Left colon (tissue), 2 donors: ENCODE measurements at regions not wholly inside any gene's neighbourhood (a gene's known extent, or its start where the extent isn't known, plus 50 kb on each side); places are given as distances from the start of the nearest gene placed in this dataset.

Experiments used
- ATAC-seq: fragments of 200-7000 bp; cut with Tn5 transposase; one replicate; pipeline ENCODE4 v1.9.1; 2020; ENCODE audit warnings: mild to moderate bottlenecking, moderate library complexity
- DNase-seq, 2 donors: peaks; one replicate each; pipeline ENCODE4 v3.0.0-alpha.2; 2020
- intact Hi-C, 2 donors: fragments of 100-400 bp; cut with DNase I in 1 of 2; cut with micrococcal nuclease in 1 of 2; formaldehyde crosslinking; loops; one replicate each; pipeline versions ENCODE4 v1.11.2 to v1.14.0; 2022; cut with DNase I, micrococcal nuclease
- donor health status: DM: no; HTN: no; CAD: no.
- donor health status: DM: yes; HTN: yes; CAD: no.

DNA sequence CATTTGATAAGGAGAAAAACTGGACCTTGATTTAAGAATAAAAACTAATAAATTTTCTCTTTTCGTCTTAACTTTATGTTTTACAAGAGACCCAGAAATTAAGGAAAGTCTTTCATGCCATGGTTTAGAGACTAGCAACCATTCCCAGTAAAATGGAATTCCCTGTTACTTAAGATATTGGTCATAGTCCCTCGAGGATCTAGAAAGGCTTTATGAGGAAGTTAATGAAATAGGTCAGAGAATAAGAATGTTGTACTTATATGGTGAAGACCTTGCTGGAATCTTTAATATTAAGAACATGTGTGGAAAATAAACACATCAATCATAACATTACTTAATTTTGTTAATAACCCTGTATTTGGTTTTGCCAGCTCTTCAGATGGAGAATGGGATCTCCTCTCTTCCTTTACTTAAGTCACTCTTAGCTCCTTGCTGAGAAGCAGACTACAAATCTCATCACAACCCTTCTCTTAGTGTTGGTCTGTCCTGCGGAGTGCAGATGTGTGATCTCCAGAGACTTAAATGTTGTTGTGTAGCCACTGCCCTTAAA is 382.9 kb downstream of the QKI start:
- ATAC-seq (no peak), DNase-seq (no peak)
- intact Hi-C loops = no loop called here

DNA sequence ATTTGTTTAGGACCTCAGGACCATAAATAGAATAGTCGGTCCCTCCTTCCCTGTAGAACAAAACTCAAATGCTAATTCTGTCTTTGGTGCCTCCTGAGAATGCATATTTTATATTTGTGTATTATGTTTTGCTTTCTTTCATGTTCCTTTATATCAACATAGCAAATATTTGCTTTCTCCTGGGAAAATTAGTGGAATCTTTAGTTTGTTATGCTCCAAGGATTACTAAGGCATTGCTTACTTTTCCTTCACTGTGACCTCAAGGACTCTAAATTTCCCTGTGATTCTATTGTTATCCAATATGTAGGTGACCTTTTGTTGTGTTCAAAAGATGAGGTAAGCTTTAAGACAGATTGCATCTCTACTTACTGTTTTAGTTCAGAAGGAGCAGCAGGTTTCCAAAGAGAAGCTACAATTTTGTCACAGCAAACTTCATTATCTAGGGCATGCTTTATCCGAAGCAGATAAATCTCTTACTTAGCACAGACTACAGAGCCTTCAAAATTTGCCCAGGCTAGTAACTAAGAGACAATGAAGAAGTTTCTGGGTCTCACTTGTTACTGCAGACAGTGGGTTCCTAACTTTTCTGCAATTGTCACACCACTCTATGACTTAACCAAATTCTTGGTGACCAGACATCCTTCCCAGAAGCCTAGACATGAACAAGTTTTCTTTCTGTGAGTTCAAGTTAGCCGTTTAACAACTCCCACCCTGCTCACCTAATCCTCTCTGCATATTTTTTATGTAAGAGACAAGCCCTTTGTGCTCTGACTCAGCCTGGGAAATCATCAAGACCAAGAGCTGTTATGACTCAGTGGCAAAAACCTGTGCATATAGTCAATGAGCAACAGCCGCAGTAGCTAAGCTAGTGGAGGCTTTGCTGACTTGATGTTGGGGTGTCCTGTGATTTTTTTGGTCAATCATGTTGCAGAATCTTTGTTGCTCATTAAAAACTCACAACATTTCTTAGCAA is 378.8 kb downstream of the QKI start:
- ATAC-seq (no peak), DNase-seq (no peak)
- intact Hi-C loops = no loop called here

DNA sequence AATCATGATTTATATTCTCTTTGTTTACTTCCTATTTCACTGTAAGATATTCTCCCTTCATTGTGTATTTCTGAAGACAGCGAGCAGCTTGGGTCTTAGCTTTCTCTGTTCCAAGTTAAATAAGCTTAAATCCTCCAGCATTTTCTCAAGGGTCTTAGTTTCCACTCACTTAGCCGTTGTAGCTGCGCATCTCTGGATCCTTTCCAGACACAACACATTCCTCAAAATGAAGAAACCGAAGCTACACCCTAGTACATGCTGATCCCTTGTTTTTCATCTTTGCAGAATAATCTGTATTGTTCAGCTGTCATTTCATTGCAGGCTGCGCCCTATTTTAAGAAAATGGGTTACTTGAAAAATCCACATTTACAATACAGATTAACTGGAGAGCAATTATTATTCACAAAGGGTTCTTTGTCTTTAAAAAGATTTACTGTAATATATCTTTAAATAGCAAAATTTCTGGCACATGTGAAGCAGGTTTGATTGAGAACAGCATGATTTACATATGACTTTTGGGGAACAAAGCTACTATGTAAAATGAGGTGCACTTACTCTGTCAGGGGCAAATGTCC is 375.8 kb downstream of the QKI start:
- intact Hi-C loops = no loop called here
- no peak for DNase-seq
- no peak for ATAC-seq

DNA sequence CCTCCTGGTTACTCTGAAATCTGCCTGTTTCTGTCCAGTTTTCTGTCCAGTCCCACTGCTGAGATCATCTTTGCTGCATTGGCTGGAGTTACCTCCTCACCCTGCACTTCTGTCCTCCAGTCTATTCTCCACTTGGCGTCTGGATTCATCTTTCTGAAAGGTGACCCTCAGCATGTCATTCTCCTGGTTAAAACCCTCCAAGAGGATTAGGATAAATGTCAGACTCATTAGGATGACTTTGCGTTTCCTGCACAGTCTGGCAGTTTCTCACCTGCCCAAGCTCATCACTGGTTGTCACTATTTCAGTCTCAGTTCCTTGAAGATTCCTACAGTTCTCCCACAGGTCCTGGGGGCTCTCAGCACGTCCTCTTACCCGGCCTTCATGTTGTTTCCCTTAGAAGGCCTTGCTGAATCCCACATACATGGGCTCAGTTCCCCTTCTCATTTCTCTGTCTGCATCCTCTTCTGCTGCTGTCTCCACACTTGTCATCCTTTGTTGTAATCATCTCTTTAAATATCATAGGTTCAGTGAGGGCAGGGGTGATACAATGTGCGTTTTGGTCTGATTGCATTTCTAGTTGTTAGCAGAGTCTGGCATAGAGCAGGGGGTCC is 374.8 kb downstream of the QKI start:
- intact Hi-C loops = no loop called here
- DNase-seq = no peak
- no peak for ATAC-seq

DNA sequence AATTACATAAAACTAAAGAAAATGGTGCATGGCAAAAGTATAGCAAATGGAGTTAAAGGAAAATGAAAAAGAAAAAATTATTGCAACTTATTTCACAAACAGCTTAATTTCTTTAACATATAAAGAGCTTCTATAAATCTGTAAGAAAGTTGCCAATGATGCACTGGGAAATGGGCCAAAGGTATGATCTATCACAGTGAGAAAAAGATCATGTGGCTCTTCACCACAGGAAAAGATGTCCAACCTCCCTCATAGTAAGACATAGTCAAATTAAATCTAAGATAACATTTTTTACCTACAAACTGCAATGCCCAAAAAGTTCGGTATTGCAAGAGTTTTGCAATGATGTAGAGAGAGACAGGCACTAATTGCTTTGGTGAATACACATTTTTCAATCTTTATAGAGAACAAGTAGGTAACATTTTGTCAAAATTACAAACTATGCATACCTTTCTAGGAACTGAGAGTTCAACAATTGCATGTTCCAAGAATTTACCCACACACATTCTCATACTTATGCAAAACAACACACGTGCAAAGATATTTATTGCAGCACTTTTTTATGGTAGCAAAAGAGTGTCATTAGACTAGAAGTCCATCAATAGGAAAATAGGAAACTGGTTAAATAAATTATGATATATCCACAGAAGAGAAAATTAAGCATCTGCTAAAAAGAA is 372.6 kb downstream of the QKI start:
- intact Hi-C loops = no loop called here
- DNase-seq (no peak), ATAC-seq (no peak)

DNA sequence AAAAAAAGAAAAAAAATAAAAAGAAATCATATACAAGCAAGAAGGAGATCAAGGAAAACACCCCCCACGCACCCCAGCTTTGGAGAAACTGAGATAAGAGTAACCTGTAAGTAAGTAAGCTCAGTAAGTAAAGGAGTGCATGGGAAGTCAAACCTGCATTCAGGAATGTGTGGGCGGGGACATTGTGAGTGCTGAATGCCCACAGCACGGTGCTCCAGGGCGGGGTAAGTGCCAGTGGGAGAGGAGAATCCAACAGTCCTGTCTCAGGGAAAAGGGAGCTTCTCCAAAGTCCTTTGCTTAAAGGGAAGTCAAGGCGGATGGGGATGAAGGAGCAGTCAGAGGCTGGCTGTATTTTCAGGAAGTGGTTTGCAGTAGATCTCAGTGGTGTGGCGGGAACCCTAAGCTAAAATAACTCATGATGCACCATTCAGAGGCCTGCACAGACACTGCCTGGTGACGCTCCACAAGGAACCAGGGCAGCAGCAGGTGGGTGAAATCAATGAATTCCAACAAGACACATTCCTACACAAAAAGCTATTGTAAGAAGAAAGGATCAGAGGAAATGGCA is 368.0 kb downstream of the QKI start:
- ATAC-seq (no peak), DNase-seq (no peak)
- intact Hi-C loops = no loop called here

DNA sequence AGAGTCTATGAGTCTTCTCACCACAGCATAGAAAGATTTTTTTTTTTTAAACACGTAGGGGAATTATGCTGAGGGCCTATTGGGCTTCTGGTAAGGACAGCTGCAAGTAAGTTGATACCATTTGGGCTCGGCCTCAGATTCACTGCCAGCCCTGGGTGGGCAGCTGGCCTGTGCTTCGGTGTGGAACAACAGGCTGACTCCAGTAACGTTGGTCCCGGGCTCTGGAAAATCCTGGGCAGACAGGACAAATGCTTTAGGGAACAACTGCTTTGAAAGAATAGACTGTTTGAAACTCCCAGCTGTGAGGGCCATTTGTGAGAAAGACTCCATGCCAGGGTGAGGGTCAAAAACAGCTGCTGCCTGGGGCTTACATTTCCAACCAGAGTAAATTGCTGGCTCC is 366.5 kb downstream of the QKI start:
- intact Hi-C loops = no loop called here
- peak in 1 of 2 donors; percentile 25 for DNase-seq
- ATAC-seq = no peak

DNA sequence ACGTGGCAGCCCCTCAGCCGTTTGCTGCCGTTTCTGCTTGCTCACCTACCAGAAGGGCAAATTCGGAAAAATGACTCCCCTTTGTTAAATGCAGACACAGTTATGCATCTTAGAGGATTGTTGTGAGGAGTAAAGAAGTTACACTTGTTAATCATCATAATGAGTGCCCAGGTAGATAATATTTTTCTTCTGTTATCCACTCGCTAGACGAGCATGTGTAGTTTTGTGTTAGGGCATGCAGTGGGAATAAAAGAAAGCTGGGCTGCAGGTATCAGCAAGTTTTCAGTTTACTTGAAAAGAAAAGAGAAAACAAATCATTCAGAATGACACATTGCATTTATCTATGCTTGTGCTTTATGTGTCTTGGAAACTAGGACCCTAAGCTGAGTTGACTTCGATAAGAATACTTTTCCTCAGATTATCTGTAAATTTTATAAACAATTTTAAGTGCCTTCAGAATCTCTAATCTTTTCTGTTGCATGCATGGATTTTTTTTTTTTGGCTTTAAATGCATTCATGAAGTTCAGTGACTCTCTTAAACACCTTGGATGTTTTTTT is 365.3 kb downstream of the QKI start:
- no peak for DNase-seq
- intact Hi-C loops = no loop called here

DNA sequence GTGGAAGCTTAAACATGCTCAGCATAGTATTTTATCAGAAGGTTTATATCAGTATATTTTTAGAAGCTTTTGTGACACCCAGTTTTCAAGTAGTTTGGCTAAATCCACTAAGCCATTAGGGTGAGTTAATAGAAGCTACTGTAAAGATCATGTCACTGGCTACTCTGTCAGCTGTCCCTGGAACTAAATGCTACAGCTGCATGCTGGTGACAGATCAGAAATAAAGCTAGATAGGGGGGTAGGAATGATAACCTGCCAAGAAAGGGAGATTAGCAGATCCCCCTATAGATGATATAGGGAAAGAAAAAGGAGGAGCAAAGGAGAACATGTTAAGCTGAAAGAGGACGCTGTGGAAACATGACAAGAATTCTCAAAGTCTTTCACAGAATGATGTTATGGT is 363.2 kb downstream of the QKI start:
- ATAC-seq (no peak), DNase-seq (no peak)
- intact Hi-C loops = no loop called here

More for the DNA sequence above, 365.3 kb downstream of the QKI start:
- no peak for ATAC-seq

DNA sequence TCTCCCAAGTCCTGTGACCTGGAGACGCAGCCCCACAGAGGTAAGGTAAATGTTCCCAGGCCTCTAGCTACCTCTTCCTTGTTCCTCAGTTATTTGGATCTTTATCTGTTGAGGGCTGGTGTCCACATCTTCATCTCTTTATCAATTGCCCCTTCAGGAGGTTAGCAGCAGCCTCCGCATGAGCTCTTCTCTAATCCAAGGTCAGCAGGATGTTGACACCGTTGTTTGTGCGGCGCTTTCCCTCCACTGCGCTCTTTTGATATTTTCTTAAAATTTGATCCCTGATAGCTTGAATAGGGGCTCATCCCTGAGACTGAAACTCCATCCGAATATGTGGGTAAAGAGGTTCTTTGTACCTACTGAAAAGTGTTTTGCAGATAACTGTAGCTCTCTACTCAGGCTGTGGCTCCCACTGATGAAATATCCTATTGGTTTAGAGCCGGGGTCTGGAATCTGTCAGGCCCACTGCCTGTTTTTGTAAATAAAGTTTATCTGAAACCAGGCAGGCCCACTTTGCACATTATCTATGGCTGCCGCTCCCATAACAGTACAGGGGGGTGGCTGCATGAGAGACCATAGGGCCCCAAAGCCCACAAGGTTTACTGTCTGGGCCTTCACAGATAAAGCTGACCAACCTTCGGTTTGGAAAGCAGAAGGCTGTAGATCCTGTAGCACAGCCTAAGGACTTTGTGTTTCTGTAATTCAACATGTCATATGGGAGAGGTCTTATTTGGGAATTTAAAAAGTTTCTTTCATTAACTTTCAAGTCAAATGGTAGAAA is 362.6 kb downstream of the QKI start:
- intact Hi-C loops = no loop called here
- ATAC-seq = no peak
- no peak for DNase-seq

DNA sequence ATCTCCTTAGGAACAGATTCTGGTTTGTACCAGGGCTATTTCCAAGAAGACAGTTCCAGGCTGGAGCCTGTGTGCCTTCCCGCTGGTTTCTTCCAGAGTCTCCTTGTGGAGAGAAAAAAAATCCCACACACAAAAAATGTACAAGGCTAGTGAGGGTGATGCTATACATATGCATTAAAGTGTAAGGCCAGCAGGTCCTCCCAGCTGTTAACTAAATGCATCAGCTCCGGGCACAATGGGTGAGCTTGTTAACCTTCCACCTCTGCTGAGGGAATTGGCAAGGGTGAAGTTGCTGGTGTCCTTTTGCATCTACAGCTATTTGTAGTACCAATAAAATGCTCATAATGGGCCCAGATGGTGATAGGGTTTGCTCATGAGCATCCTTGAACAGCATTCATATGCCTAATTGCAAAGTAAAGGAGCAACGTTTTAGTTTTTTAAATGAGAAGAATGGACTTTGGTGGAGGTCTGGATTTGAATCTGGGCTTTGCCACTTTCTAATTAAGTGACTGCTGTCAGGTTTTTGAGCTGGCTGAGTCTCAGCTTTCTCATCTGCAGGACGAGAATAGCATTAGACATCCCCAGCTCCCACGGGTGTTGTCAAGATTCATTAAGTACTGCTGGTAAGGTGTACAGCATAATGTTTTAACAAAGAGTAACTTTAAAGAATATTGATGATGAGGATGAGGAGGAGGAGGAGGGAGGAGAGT is 361.8 kb downstream of the QKI start:
- DNase-seq = no peak
- no peak for ATAC-seq
- intact Hi-C loops = no loop called here

DNA sequence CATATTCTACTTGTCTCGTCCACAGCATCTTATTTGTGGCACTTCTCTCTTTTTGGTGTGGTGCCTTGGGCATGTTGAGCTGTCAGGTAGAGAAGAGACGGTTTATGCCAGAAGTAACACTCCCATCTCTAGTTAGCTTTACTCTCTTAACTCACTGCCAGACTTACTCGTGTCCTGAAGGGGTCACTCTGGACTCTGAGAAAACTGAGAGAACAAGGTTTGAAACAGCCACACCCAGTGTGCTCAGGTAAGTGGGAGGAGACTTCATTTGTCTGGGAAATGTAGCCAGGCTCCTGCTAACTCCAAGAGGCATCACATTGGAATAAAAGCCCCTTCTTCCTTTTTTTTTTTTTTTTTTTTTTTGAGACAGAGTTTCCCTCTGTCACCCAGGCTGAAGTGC is 360.8 kb downstream of the QKI start:
- ATAC-seq = no peak
- intact Hi-C loops = no loop called here

DNA sequence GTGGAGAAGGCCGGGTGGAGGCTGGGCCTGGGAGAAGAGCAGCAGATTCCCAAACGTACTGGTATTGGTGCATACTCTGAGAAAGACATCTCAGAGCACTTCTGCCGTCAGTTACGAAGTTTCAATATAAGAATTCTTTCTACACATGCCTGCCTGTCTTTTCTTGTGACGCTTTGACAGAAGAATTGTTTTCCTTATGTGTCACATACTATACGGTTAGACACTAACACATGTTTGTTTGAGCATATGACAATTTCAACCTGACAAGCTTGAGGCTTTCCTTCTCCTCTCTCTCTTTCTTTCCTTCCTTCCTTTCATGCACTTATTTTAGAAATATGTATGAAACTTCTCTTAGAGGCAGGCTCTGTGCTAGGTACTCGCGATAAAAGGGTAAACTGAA is 360.0 kb downstream of the QKI start:
- DNase-seq (no peak), ATAC-seq (no peak)
- intact Hi-C loops = no loop called here

More for the DNA sequence above, 360.8 kb downstream of the QKI start:
- no peak for DNase-seq

DNA sequence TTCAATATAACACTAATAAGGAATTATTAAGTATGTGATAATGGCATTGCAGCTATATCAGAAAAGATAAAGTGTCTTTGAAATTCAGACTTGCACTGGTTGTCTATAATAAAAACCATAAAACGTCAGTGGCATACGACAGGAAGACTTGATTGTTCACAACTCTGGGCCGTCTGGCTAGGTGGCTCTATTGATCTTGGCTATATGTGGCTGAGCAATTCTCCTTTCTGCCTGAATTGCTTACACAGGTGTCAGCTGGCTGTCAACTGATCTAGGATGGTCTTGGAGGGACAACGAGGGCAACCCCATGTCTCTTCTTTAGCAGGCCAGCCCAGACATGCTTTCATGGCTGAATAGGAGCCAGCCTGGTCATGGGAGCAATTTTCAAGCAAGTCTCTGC is 359.1 kb downstream of the QKI start:
- ATAC-seq = no peak
- intact Hi-C loops = no loop called here
- DNase-seq = no peak

DNA sequence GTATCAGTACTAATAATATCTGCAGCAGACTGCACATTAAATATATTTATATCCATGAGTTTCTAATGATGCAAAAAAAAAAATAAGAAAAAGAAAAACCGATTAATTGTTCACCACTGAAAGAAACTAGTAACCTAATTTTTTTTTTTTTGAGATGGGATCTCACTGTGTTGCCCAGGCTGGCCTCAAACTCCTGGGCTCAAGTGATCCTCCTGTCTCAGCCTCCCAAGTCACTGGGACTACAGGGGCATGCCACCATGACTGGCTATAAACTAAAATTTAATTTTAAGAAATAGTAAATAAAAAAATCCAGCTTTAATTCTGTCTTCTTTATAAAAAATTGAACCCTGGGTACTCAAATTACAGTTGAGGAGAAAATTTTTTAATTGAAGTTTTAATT is 358.2 kb downstream of the QKI start:
- no peak for DNase-seq
- ATAC-seq = no peak
- intact Hi-C loops = no loop called here

DNA sequence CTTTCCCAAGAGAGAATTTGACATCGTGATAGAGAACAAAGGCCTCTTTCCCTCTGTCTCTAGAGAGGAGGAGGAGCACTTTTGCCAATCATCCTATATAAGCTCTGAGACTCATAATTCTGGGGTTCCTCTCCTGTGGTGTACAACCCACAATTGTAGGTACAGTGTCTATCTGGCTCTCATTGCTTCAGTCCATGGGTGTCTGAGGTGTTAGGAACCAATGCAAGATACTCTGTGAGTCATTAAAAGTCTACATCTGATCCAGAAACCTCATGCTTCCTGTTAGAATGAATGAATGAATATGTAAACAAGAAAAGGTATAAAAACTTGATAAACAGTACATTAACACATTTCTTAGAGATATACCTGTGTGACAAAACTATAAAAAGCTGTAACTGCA is 356.7 kb downstream of the QKI start:
- DNase-seq (no peak), ATAC-seq (no peak)
- intact Hi-C loops = no loop called here

DNA sequence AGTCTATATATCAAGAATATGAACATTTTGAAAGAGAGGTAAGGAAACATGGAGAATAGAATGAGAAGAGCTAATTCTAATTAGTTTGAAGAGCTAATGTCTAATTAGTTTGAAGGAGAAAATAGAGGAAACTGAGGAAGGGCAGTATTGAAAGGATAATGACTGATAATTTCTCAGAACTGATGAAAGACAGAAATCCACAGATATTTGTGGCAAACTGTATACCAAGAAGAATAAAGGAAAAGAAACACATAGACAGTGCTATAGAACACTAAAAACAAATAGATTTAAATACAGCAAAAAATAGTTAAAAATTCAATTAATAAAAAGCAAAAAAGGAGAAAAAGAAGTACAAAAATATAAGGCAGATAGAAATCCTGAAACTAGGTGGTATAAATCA is 354.4 kb downstream of the QKI start:
- no peak for ATAC-seq
- intact Hi-C loops = no loop called here
- DNase-seq = no peak
